SK-N-SH treated with all-trans-retinoic acid at 6 μM for 48 hours (cell line): ENCODE measurements at regions not wholly inside any gene's neighbourhood (a gene's known extent, or its start where the extent isn't known, plus 50 kb on each side); places are given as distances from the start of the nearest gene placed in this dataset.

ENCODE experiments used
- ATAC-seq: fragments of 200-7000 bp; cut with Tn5 transposase; 3 replicates; pipeline ENCODE4 v1.9.1; 2020; ENCODE audit warnings: mild to moderate bottlenecking, moderate library complexity
- ARNTL ChIP-seq: fragments of 450-650 bp; formaldehyde crosslinking; IDR thresholded peaks from 2 replicates; pipeline ENCODE4 v1.5.0; 2020; ENCODE audit warnings: low read depth, mild to moderate bottlenecking, moderate library complexity, borderline replicate concordance
- BACH2 ChIP-seq: fragments of 250-450 bp; sonication (Bioruptor Pico); IDR thresholded peaks from 2 replicates; pipeline ENCODE4 v1.9.0; 2021; ENCODE audit warnings: mild to moderate bottlenecking, borderline replicate concordance
- CREB5 ChIP-seq: fragments of 250-450 bp; sonication (Bioruptor Pico); IDR thresholded peaks from 2 replicates; pipeline ENCODE4 v1.5.1; 2020; ENCODE audit warnings: low read depth, mild to moderate bottlenecking, moderate library complexity
- CSDC2 ChIP-seq: fragments of 250-450 bp; sonication (Bioruptor Pico); IDR thresholded peaks from 2 replicates; pipeline ENCODE4 v1.5.0; 2020; ENCODE audit warnings: mild to moderate bottlenecking, moderate library complexity
- CSRNP3 ChIP-seq: fragments of 250-450 bp; sonication (Bioruptor Pico); IDR thresholded peaks from 2 replicates; pipeline ENCODE4 v1.5.1; 2021; ENCODE audit warnings: mild to moderate bottlenecking, moderate library complexity
- ESRRG ChIP-seq: fragments of 250-450 bp; sonication (Bioruptor Pico); IDR thresholded peaks from 2 replicates; pipeline ENCODE4 v1.6.1; 2021; ENCODE audit warnings: mild to moderate bottlenecking
- GLIS3 ChIP-seq: fragments of 250-450 bp; sonication (Bioruptor Pico); IDR thresholded peaks from 2 replicates; pipeline ENCODE4 v1.5.0; 2020; ENCODE audit warnings: mild to moderate bottlenecking, moderate library complexity
- ISL1 ChIP-seq: fragments of 250-450 bp; sonication (Bioruptor Pico); IDR thresholded peaks from 2 replicates; pipeline ENCODE4 v2.1.2; 2022; ENCODE audit warnings: mild to moderate bottlenecking, moderate library complexity
- OSR1 ChIP-seq: fragments of 250-450 bp; sonication (Bioruptor Pico); IDR thresholded peaks from 2 replicates; pipeline ENCODE4 v1.8.0; 2022; ENCODE audit warnings: moderate library complexity, mild to moderate bottlenecking, inconsistent platforms
- PATZ1 ChIP-seq: fragments of 250-450 bp; sonication (Bioruptor Pico); IDR thresholded peaks from 2 replicates; pipeline ENCODE4 v1.8.0; 2020; ENCODE audit warnings: mild to moderate bottlenecking, moderate library complexity, borderline replicate concordance
- POU6F1 ChIP-seq: fragments of 250-450 bp; sonication (Bioruptor Pico); IDR thresholded peaks from 2 replicates; pipeline ENCODE4 v1.8.0; 2021; ENCODE audit warnings: low read depth, mild to moderate bottlenecking, moderate library complexity, borderline replicate concordance
- PPARA ChIP-seq: fragments of 250-450 bp; sonication (Bioruptor Pico); IDR thresholded peaks from 2 replicates; pipeline ENCODE4 v1.5.0; 2020; ENCODE audit warnings: mild to moderate bottlenecking, borderline replicate concordance
- RARB ChIP-seq: fragments of 250-450 bp; sonication (Bioruptor Pico); IDR thresholded peaks from 2 replicates; pipeline ENCODE4 v1.8.0; 2021; ENCODE audit warnings: mild to moderate bottlenecking, moderate library complexity
- SNAI2 ChIP-seq: fragments of 250-450 bp; sonication (Bioruptor Pico); IDR thresholded peaks from 2 replicates; pipeline ENCODE4 v1.5.0; 2020; ENCODE audit warnings: mild to moderate bottlenecking, moderate library complexity
- TCF4 ChIP-seq: fragments of 250-450 bp; sonication (Bioruptor Pico); IDR thresholded peaks from 2 replicates; pipeline ENCODE4 v1.8.0; 2021; ENCODE audit warnings: mild to moderate bottlenecking, moderate library complexity, borderline replicate concordance
- TOX ChIP-seq: fragments of 250-450 bp; sonication (Bioruptor Pico); IDR thresholded peaks from 2 replicates; pipeline ENCODE4 v1.8.0; 2021; ENCODE audit warnings: mild to moderate bottlenecking, moderate library complexity, borderline replicate concordance
- TSHZ2 ChIP-seq: fragments of 250-450 bp; sonication (Bioruptor Pico); IDR thresholded peaks from 2 replicates; pipeline ENCODE4 v1.5.0; 2020; ENCODE audit warnings: mild to moderate bottlenecking, moderate library complexity
- ZC3H10 ChIP-seq: fragments of 250-450 bp; sonication (Bioruptor Pico); IDR thresholded peaks from 2 replicates; pipeline ENCODE4 v1.5.1; 2021; ENCODE audit warnings: mild to moderate bottlenecking, moderate library complexity
- ZFP3 ChIP-seq: fragments of 250-450 bp; sonication (Bioruptor Pico); IDR thresholded peaks from 2 replicates; pipeline ENCODE4 v1.5.0; 2020; ENCODE audit warnings: mild to moderate bottlenecking, moderate library complexity
- ZFP30 ChIP-seq: fragments of 450-650 bp; formaldehyde crosslinking; IDR thresholded peaks from 2 replicates; pipeline ENCODE4 v1.5.0; 2022; ENCODE audit warnings: mild to moderate bottlenecking, moderate library complexity
- ZNF70 ChIP-seq: fragments of 450-650 bp; formaldehyde crosslinking; IDR thresholded peaks from 2 replicates; pipeline ENCODE4 v1.5.0; 2020; ENCODE audit warnings: mild to moderate bottlenecking, moderate library complexity
- ZNF8 ChIP-seq: fragments of 450-650 bp; formaldehyde crosslinking; IDR thresholded peaks from 2 replicates; pipeline ENCODE4 v1.5.0; 2020; ENCODE audit warnings: mild to moderate bottlenecking, moderate library complexity

GRCh38 chr5:10892147-10892910 is 131.3 kb upstream of the DAP start:
- TF ChIP-seq ZFP30 (CRISPR knock-in tag): no peak
- no peak for TF ChIP-seq GLIS3 (CRISPR knock-in tag)
- no peak for TF ChIP-seq CSRNP3 (CRISPR knock-in tag)
- TF ChIP-seq TSHZ2 (CRISPR knock-in tag): no peak
- no peak for TF ChIP-seq PPARA (CRISPR knock-in tag)
- no peak for TF ChIP-seq TOX (CRISPR knock-in tag)
- no peak for TF ChIP-seq ARNTL (CRISPR knock-in tag)
- no peak for TF ChIP-seq POU6F1 (CRISPR knock-in tag)
- no peak for TF ChIP-seq TCF4 (CRISPR knock-in tag)
- no peak for TF ChIP-seq ESRRG
- no peak for TF ChIP-seq SNAI2
- no peak for TF ChIP-seq ZC3H10 (CRISPR knock-in tag)
- TF ChIP-seq CSDC2 (CRISPR knock-in tag): no peak
- TF ChIP-seq ZNF8 (CRISPR knock-in tag): no peak
- TF ChIP-seq CREB5: no peak
- TF ChIP-seq RARB: no peak
- no peak for TF ChIP-seq ISL1 (CRISPR knock-in tag)
- no peak for ATAC-seq

- no peak for ATAC-seq
- TF ChIP-seq ZFP30 (CRISPR knock-in tag): no peak
- TF ChIP-seq RARB: no peak
- no peak for TF ChIP-seq ZC3H10 (CRISPR knock-in tag)
- TF ChIP-seq PATZ1 (CRISPR knock-in tag): no peak
- TF ChIP-seq CREB5: no peak
- no peak for TF ChIP-seq ZFP3 (CRISPR knock-in tag)
- TF ChIP-seq BACH2 (CRISPR knock-in tag): no peak
- TF ChIP-seq ESRRG: no peak
- TF ChIP-seq ZNF70 (CRISPR knock-in tag): no peak
- no peak for TF ChIP-seq TOX (CRISPR knock-in tag)
- TF ChIP-seq TCF4 (CRISPR knock-in tag): no peak
- no peak for TF ChIP-seq TSHZ2 (CRISPR knock-in tag)
- TF ChIP-seq ARNTL (CRISPR knock-in tag): no peak
- TF ChIP-seq OSR1 (CRISPR knock-in tag): no peak
- no peak for TF ChIP-seq ZNF8 (CRISPR knock-in tag)
These were observed 130.2 kb upstream of the DAP start for GRCh38 chr5:10891193-10891592.
